H1 (cell line): ENCODE measurements at regions not wholly inside any gene's neighbourhood (a gene's known extent, or its start where the extent isn't known, plus 50 kb on each side); places are given as distances from the start of the nearest gene placed in this dataset.

Experiments
- ATF3 ChIP-seq: IDR thresholded peaks from 2 replicates; pipeline ENCODE4 v1.6.1; 2011; ENCODE audit warnings: low read depth, mild to moderate bottlenecking, low read length; ENCODE audit not compliant: insufficient read depth
- CBX5 ChIP-seq: fragments of 300-800, 300-1000 bp; sonication (generic); IDR thresholded peaks from 2 replicates; pipeline ENCODE4 v1.7.1; 2016; ENCODE audit warnings: antibody characterized with exemption, low read length, low read depth
- CREB1 ChIP-seq: IDR thresholded peaks from 2 replicates; pipeline ENCODE4 v1.6.1; 2012; ENCODE audit warnings: inconsistent platforms
- RNF2 ChIP-seq: fragments of 200-900, 300-1000 bp; sonication (generic); IDR thresholded peaks from 2 replicates; pipeline ENCODE4 v1.7.1; 2016; ENCODE audit warnings: borderline replicate concordance, low read depth, mild to moderate bottlenecking, antibody characterized with exemption, low read length; ENCODE audit not compliant: poor library complexity, severe bottlenecking; ENCODE audit errors: missing control alignments
- TF ChIP-seq, protein P1 (sequence below): IDR thresholded peaks from 2 replicates; pipeline ENCODE4 v1.6.1; 2012; ENCODE audit warnings: low read length, inconsistent platforms
- TF ChIP-seq, protein P2 (sequence below), 3 experiments: IDR thresholded peaks; 1 replicate in 2 of 3; 2 replicates in 1 of 3; pipeline versions ENCODE4 v1.5.1 to v1.6.1; 2011; ENCODE audit warnings: low read length in 3 of 3, mild to moderate bottlenecking in 3 of 3, inconsistent platforms in 2 of 3, low read depth in 1 of 3, moderate library complexity in 1 of 3; ENCODE audit not compliant: insufficient read depth in 1 of 3; ENCODE audit errors: control extremely low read depth in 1 of 3

- TF ChIP-seq RNF2, result no peak
- TF ChIP-seq CBX5, result no peak
- TF ChIP-seq CREB1, result no peak
- TF ChIP-seq ATF3, result no peak
- TF ChIP-seq, protein P1, sequence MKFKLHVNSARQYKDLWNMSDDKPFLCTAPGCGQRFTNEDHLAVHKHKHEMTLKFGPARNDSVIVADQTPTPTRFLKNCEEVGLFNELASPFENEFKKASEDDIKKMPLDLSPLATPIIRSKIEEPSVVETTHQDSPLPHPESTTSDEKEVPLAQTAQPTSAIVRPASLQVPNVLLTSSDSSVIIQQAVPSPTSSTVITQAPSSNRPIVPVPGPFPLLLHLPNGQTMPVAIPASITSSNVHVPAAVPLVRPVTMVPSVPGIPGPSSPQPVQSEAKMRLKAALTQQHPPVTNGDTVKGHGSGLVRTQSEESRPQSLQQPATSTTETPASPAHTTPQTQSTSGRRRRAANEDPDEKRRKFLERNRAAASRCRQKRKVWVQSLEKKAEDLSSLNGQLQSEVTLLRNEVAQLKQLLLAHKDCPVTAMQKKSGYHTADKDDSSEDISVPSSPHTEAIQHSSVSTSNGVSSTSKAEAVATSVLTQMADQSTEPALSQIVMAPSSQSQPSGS, result no peak
- TF ChIP-seq, protein P2, sequence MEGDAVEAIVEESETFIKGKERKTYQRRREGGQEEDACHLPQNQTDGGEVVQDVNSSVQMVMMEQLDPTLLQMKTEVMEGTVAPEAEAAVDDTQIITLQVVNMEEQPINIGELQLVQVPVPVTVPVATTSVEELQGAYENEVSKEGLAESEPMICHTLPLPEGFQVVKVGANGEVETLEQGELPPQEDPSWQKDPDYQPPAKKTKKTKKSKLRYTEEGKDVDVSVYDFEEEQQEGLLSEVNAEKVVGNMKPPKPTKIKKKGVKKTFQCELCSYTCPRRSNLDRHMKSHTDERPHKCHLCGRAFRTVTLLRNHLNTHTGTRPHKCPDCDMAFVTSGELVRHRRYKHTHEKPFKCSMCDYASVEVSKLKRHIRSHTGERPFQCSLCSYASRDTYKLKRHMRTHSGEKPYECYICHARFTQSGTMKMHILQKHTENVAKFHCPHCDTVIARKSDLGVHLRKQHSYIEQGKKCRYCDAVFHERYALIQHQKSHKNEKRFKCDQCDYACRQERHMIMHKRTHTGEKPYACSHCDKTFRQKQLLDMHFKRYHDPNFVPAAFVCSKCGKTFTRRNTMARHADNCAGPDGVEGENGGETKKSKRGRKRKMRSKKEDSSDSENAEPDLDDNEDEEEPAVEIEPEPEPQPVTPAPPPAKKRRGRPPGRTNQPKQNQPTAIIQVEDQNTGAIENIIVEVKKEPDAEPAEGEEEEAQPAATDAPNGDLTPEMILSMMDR (IDR thresholded peaks at IDR 0.05; ENCODE audit: control extremely low read depth in 1 of 3, insufficient read depth in 1 of 3, low read depth in 1 of 3, low read length in 3 of 3), result no peak
Measured at GRCh38 chr13:34412817-34413375, 529.2 kb upstream of the NBEA start.
